Prostate gland (tissue), 2 donors: ENCODE measurements at regions not wholly inside any gene's neighbourhood (a gene's known extent, or its start where the extent isn't known, plus 50 kb on each side); places are given as distances from the start of the nearest gene placed in this dataset.

Experiments
- CTCF ChIP-seq, 4 experiments: fragments of 200-600 bp in 2 of 4; fragments of 450-650 bp in 2 of 4; sonication (generic) in 2 of 4; IDR thresholded peaks; 1 replicate in 3 of 4; 2 replicates in 1 of 4; pipeline ENCODE4 v1.5.1; 2016 to 2019; ENCODE audit warnings: antibody characterized with exemption in 4 of 4, mild to moderate bottlenecking in 2 of 4, moderate library complexity in 2 of 4
- POLR2A ChIP-seq: fragments of 450-650 bp; IDR thresholded peaks from one replicate; pipeline ENCODE4 v1.6.1; 2016; ENCODE audit warnings: antibody characterized with exemption, mild to moderate bottlenecking

- no peak for TF ChIP-seq CTCF (IDR thresholded peaks at IDR 0.05)
- TF ChIP-seq POLR2A, result no peak
Observed at GRCh38 chr12:25421651-25422167, 131.4 kb downstream of the LMNTD1 start.
